GM21825 (cell line): ENCODE measurements at regions not wholly inside any gene's neighbourhood (a gene's known extent, or its start where the extent isn't known, plus 50 kb on each side); places are given as distances from the start of the nearest gene placed in this dataset.
"Not testable (repeated sequence)": the region's sequence is repeated elsewhere in the genome, so short reads cannot be mapped to it uniquely, and the experiment has no call there.

Experiments used
- ATAC-seq: cut with Tn5 transposase; IDR thresholded peaks from one replicate; pipeline ENCODE4 v1.9.1; 2021; ENCODE audit warnings: mild to moderate bottlenecking, moderate library complexity; ENCODE audit not compliant: unreplicated experiment

- no peak for ATAC-seq
Observed at GRCh38 chr3:70744536-70744935, 432.1 kb upstream of the MDFIC2 start.

GRCh38 chr3:70743754-70744153, 431.3 kb upstream of the MDFIC2 start:
- ATAC-seq: no peak

- no peak for ATAC-seq
Observed at GRCh38 chr3:70742081-70742480, 429.6 kb upstream of the MDFIC2 start.

GRCh38 chr3:70740872-70741271, 428.4 kb upstream of the MDFIC2 start:
- ATAC-seq: no peak

GRCh38 chr3:70740071-70740470, 427.6 kb upstream of the MDFIC2 start:
- no peak for ATAC-seq

GRCh38 chr3:70738291-70738681, 425.8 kb upstream of the MDFIC2 start:
- no peak for ATAC-seq

GRCh38 chr3:70737666-70738290, 425.3 kb upstream of the MDFIC2 start:
- no peak for ATAC-seq

GRCh38 chr3:70736009-70736408, 423.6 kb upstream of the MDFIC2 start:
- ATAC-seq: no peak

- no peak for ATAC-seq
Observed at GRCh38 chr3:70734756-70735155, 422.3 kb upstream of the MDFIC2 start.

GRCh38 chr3:70731046-70731445, 418.6 kb upstream of the MDFIC2 start:
- ATAC-seq: no peak

- ATAC-seq: no peak
Observed at GRCh38 chr3:70729845-70730244, 417.4 kb upstream of the MDFIC2 start.

GRCh38 chr3:70728311-70728710, 415.9 kb upstream of the MDFIC2 start:
- no peak for ATAC-seq

GRCh38 chr3:70726961-70727360, 414.5 kb upstream of the MDFIC2 start:
- no peak for ATAC-seq

GRCh38 chr3:70726096-70726938, 413.9 kb upstream of the MDFIC2 start:
- ATAC-seq: no peak

- ATAC-seq: no peak
Observed at GRCh38 chr3:70722018-70722417, 409.6 kb upstream of the MDFIC2 start.

GRCh38 chr3:70716832-70717231, 404.4 kb upstream of the MDFIC2 start:
- no peak for ATAC-seq

- no peak for ATAC-seq
Observed at GRCh38 chr3:70712449-70713082, 400.1 kb upstream of the MDFIC2 start.

- ATAC-seq: no peak
Observed at GRCh38 chr3:70703305-70704102, 391.1 kb upstream of the MDFIC2 start.

GRCh38 chr3:70702132-70702531, 389.7 kb upstream of the MDFIC2 start:
- no peak for ATAC-seq

- ATAC-seq: no peak
Observed at GRCh38 chr3:70684701-70685100, 372.3 kb upstream of the MDFIC2 start.

GRCh38 chr3:70675810-70676209, 363.4 kb upstream of the MDFIC2 start:
- not testable (repeated sequence) for ATAC-seq
